HG03432 (cell line): ENCODE measurements at regions not wholly inside any gene's neighbourhood (a gene's known extent, or its start where the extent isn't known, plus 50 kb on each side); places are given as distances from the start of the nearest gene placed in this dataset.
"Not testable (repeated sequence)": the region's sequence is repeated elsewhere in the genome, so short reads cannot be mapped to it uniquely, and the experiment has no call there.

Experiments used
- ATAC-seq: cut with Tn5 transposase; IDR thresholded peaks from one replicate; pipeline ENCODE4 v1.9.1; 2021; ENCODE audit warnings: mild to moderate bottlenecking, moderate library complexity; ENCODE audit not compliant: unreplicated experiment

- no peak for ATAC-seq
These were observed 161.7 kb downstream of the SMARCA1 start for GRCh38 chrX:129361576-129361975.

- peak; percentile 91 for ATAC-seq
These were observed 163.1 kb downstream of the SMARCA1 start for GRCh38 chrX:129360175-129360574.

GRCh38 chrX:129359269-129359668, 164.0 kb downstream of the SMARCA1 start:
- ATAC-seq: peak; percentile 71

GRCh38 chrX:129357428-129357827, 165.9 kb downstream of the SMARCA1 start:
- not testable (repeated sequence) for ATAC-seq

- peak; percentile 62 for ATAC-seq
These were observed 176.0 kb downstream of the SMARCA1 start for GRCh38 chrX:129347291-129347690.

GRCh38 chrX:129346574-129346973, 176.7 kb downstream of the SMARCA1 start:
- no peak for ATAC-seq

- not testable (repeated sequence) for ATAC-seq
These were observed 186.0 kb downstream of the SMARCA1 start for GRCh38 chrX:129337264-129337663.

- no peak for ATAC-seq
These were observed 200.2 kb downstream of the SMARCA1 start for GRCh38 chrX:129323115-129323514.

- ATAC-seq: no peak
These were observed 204.9 kb downstream of the SMARCA1 start for GRCh38 chrX:129318375-129318774.

GRCh38 chrX:129316461-129316860, 206.8 kb downstream of the SMARCA1 start:
- no peak for ATAC-seq

GRCh38 chrX:129310000-129310399, 213.3 kb downstream of the SMARCA1 start:
- ATAC-seq: no peak

GRCh38 chrX:129262912-129263311, 260.4 kb downstream of the SMARCA1 start:
- no peak for ATAC-seq

- ATAC-seq: not testable (repeated sequence)
These were observed 267.8 kb downstream of the SMARCA1 start for GRCh38 chrX:129255516-129255915.

GRCh38 chrX:129249563-129249962, 273.7 kb downstream of the SMARCA1 start:
- ATAC-seq: no peak

- ATAC-seq: no peak
These were observed 275.6 kb downstream of the SMARCA1 start for GRCh38 chrX:129247642-129248041.

GRCh38 chrX:129239371-129239770, 283.9 kb downstream of the SMARCA1 start:
- ATAC-seq: no peak

GRCh38 chrX:129238011-129238410, 285.3 kb downstream of the SMARCA1 start:
- no peak for ATAC-seq

- no peak for ATAC-seq
These were observed 287.4 kb downstream of the SMARCA1 start for GRCh38 chrX:129235903-129236302.

GRCh38 chrX:129233786-129234185, 289.5 kb downstream of the SMARCA1 start:
- no peak for ATAC-seq

- ATAC-seq: no peak
These were observed 292.3 kb downstream of the SMARCA1 start for GRCh38 chrX:129230850-129231512.

- no peak for ATAC-seq
These were observed 293.1 kb downstream of the SMARCA1 start for GRCh38 chrX:129230168-129230567.

GRCh38 chrX:129227366-129227765, 295.9 kb downstream of the SMARCA1 start:
- no peak for ATAC-seq

- no peak for ATAC-seq
These were observed 329.9 kb downstream of the SMARCA1 start for GRCh38 chrX:129193357-129193756.
